Activated CD4-positive, alpha-beta T cell treated with anti-CD3 and anti-CD28 coated beads, Interleukin-2, amount 10 ng/mL, durations not matched to agents 7 days and 5 days (primary cell): ENCODE measurements at regions not wholly inside any gene's neighbourhood (a gene's known extent, or its start where the extent isn't known, plus 50 kb on each side); places are given as distances from the start of the nearest gene placed in this dataset.

Experiments
- CTCF ChIA-PET: fragments of 350-600 bp; sonication (Branson Sonifier 250); formaldehyde crosslinking; loops from one replicate; lab custom pipeline; 2021; ENCODE audit warnings: antibody characterized with exemption; lab: Charles Lee
- POLR2A ChIA-PET: fragments of 350-600 bp; sonication (Branson Sonifier 250); formaldehyde crosslinking; loops from one replicate; lab custom pipeline; 2021; ENCODE audit warnings: antibody characterized with exemption; lab: Charles Lee
- DNase-seq: peaks from one replicate; pipeline ENCODE4 v3.0.0-alpha.2; 2020
- H3K27ac Mint-ChIP-seq: one replicate; pipeline ENCODE4 v1.8.0; 2021; ENCODE audit warnings: mild to moderate bottlenecking, moderate library complexity, mixed read lengths
- H3K27me3 Mint-ChIP-seq: one replicate; pipeline ENCODE4 v1.8.0; 2021; ENCODE audit warnings: mixed read lengths
- H3K36me3 Mint-ChIP-seq: one replicate; pipeline ENCODE4 v1.8.0; 2021; ENCODE audit warnings: low read depth, mixed read lengths
- H3K4me1 Mint-ChIP-seq: one replicate; pipeline ENCODE4 v1.8.0; 2021; ENCODE audit warnings: mixed read lengths
- H3K4me3 Mint-ChIP-seq: one replicate; pipeline ENCODE4 v1.8.0; 2021; ENCODE audit warnings: mild to moderate bottlenecking, moderate library complexity, mixed read lengths
- H3K9me3 Mint-ChIP-seq: one replicate; pipeline ENCODE4 v1.8.0; 2021; ENCODE audit warnings: mixed read lengths

- Mint-ChIP-seq H3K27ac (no peak overlapping the region), H3K4me3 (no peak overlapping the region), H3K4me1 (no peaks in the 10 kb centered on the region), H3K9me3 (no peaks in the 10 kb centered on the region), H3K36me3 (no peaks in the 10 kb centered on the region), H3K27me3 (no peaks in the 10 kb centered on the region)
- ChIA-PET CTCF (no interaction called here), POLR2A (no interaction called here)
- DNase-seq = no peak
Observed at GRCh38 chr20:6235510-6235909, 112.7 kb upstream of the FERMT1 start.

- ChIA-PET CTCF (no interaction called here), POLR2A (no interaction called here)
- Mint-ChIP-seq H3K4me3 (no peak overlapping the region), H3K27me3 (no peaks in the 10 kb centered on the region), H3K27ac (no peak overlapping the region), H3K36me3 (no peaks in the 10 kb centered on the region), H3K4me1 (no peaks in the 10 kb centered on the region), H3K9me3 (no peaks in the 10 kb centered on the region)
- no peak for DNase-seq
Observed at GRCh38 chr20:6232436-6232835, 109.6 kb upstream of the FERMT1 start.

- no peak overlapping the region for H3K27ac Mint-ChIP-seq
- H3K4me3 Mint-ChIP-seq = no peak overlapping the region
- ChIA-PET CTCF (no interaction called here), POLR2A (no interaction called here)
- H3K27me3 Mint-ChIP-seq = no peaks in the 10 kb centered on the region
- no peaks in the 10 kb centered on the region for H3K4me1 Mint-ChIP-seq
- H3K36me3 Mint-ChIP-seq = no peaks in the 10 kb centered on the region
- no peak for DNase-seq
- no peaks in the 10 kb centered on the region for H3K9me3 Mint-ChIP-seq
Observed at GRCh38 chr20:6231556-6231955, 108.7 kb upstream of the FERMT1 start.

GRCh38 chr20:6228302-6228843 is 105.5 kb upstream of the FERMT1 start:
- POLR2A ChIA-PET = no interaction called here

DNA sequence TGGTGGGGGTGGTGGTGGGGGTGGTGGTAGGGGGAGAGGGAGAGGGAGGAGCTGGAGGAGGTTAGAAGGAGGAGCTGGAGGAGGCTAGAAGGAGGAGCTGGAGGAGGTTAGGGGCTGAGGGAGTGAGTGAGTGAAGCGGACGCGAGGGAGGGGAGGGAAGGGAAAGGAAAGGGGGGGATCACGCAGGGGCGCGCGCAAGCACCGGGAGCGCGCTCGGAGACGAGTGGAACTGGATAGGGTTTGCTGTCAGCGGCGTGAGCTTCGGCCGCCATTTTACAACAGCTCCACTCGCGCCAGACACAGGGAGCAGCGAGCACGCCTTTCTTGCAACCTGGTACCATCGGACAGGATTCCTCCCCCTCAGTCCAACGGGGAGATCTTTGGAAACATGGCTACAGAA is 90.5 kb upstream of the FERMT1 start:
- no peaks in the 10 kb centered on the region for H3K36me3 Mint-ChIP-seq
- H3K27me3 Mint-ChIP-seq = no peaks in the 10 kb centered on the region
- POLR2A ChIA-PET = no interaction called here
- no peak overlapping the region for H3K27ac Mint-ChIP-seq
- no peaks in the 10 kb centered on the region for H3K4me1 Mint-ChIP-seq
- no peaks in the 10 kb centered on the region for H3K9me3 Mint-ChIP-seq
- no peak overlapping the region for H3K4me3 Mint-ChIP-seq
- CTCF ChIA-PET = no interaction called here
- no peak for DNase-seq

More at GRCh38 chr20:6228302-6228843, 105.5 kb upstream of the FERMT1 start:
- Mint-ChIP-seq H3K27me3 (no peaks in the 10 kb centered on the region), H3K36me3 (no peaks in the 10 kb centered on the region), H3K27ac (no peak overlapping the region), H3K4me1 (no peaks in the 10 kb centered on the region), H3K4me3 (no peak overlapping the region), H3K9me3 (no peaks in the 10 kb centered on the region)
- CTCF ChIA-PET = no interaction called here
- no peak for DNase-seq

GRCh38 chr20:6212903-6213302 is 90.1 kb upstream of the FERMT1 start:
- H3K9me3 Mint-ChIP-seq = no peaks in the 10 kb centered on the region
- no peaks in the 10 kb centered on the region for H3K36me3 Mint-ChIP-seq
- no peak overlapping the region for H3K27ac Mint-ChIP-seq
- no peaks in the 10 kb centered on the region for H3K4me1 Mint-ChIP-seq
- ChIA-PET CTCF (no interaction called here), POLR2A (no interaction called here)
- no peak for DNase-seq
- no peak overlapping the region for H3K4me3 Mint-ChIP-seq
- no peaks in the 10 kb centered on the region for H3K27me3 Mint-ChIP-seq

DNA sequence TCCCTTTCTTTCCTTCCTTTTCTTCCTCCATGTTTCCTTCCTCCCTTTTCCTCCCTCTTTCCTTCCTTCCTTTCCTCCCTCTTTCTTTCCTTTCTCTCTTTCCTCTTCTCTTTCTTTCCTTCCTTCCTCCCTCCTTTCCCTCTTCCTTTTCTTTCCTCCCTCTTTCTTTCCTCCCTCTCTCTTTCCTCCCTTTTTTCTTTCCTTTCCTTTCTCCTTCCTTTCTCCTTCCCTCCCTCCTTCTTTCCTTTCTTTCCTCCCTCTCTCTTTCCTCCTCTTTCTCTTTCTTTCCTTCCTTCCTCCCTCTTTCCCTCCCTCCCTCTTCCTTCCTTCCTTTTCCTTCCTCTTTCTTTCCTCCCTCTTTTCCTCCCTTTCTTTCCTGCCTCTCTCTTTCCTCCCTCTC is 86.3 kb upstream of the FERMT1 start:
- Mint-ChIP-seq H3K4me1 (no peaks in the 10 kb centered on the region), H3K36me3 (no peaks in the 10 kb centered on the region), H3K4me3 (no peak overlapping the region), H3K27ac (no peak overlapping the region), H3K27me3 (peaks cover 2% of the 10 kb centered on the region), H3K9me3 (peaks cover 2% of the 10 kb centered on the region)
- no peak for DNase-seq
- POLR2A ChIA-PET = no interaction called here
- CTCF ChIA-PET = no interaction called here

GRCh38 chr20:6200092-6200491 is 77.3 kb upstream of the FERMT1 start:
- Mint-ChIP-seq H3K4me1 (no peaks in the 10 kb centered on the region), H3K4me3 (no peak overlapping the region), H3K9me3 (no peaks in the 10 kb centered on the region), H3K36me3 (no peaks in the 10 kb centered on the region), H3K27me3 (peaks cover 2% of the 10 kb centered on the region), H3K27ac (no peak overlapping the region)
- ChIA-PET POLR2A (no interaction called here), CTCF (no interaction called here)
- DNase-seq = no peak

- Mint-ChIP-seq H3K4me3 (no peak overlapping the region), H3K27ac (no peak overlapping the region), H3K36me3 (no peaks in the 10 kb centered on the region), H3K9me3 (peaks cover 2% of the 10 kb centered on the region), H3K27me3 (no peaks in the 10 kb centered on the region), H3K4me1 (no peaks in the 10 kb centered on the region)
- ChIA-PET CTCF (interaction anchor here (0.6 to 1.3 kb wide), 2 partner anchors 108 to 426 kb away, joined by 3 read pairs; no protein-coding TSS in a partner anchor), POLR2A (no interaction called here)
- DNase-seq = no peak
Observed at GRCh38 chr20:6185268-6185667, 62.4 kb upstream of the FERMT1 start.

- peaks cover 2% of the 10 kb centered on the region for H3K9me3 Mint-ChIP-seq
Observed at GRCh38 chr20:6184086-6184485, 61.3 kb upstream of the FERMT1 start.

DNA sequence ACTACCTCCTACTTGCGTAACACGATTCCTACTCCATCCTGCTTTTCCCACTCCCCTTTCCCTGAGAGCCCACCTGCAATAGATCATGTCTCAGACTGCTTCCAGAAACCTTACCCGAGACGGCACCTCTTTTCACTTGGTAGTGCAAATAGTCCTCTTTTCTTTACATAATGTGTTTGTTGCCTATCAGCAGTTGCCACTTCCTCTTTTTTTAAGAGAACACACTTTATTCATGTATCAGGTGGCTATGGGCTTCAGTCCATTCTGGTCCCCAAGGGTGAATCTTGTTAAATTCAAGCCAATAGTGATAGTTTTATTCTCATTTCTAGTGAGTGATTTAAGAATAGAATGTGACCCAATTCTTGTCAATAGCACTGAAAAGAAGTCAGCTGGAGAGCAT is 57.7 kb upstream of the FERMT1 start:
- POLR2A ChIA-PET = no interaction called here
- H3K9me3 Mint-ChIP-seq = no peaks in the 10 kb centered on the region
- CTCF ChIA-PET = no interaction called here
- no peaks in the 10 kb centered on the region for H3K36me3 Mint-ChIP-seq
- no peak overlapping the region for H3K4me3 Mint-ChIP-seq
- H3K27ac Mint-ChIP-seq = no peak overlapping the region
- no peaks in the 10 kb centered on the region for H3K4me1 Mint-ChIP-seq
- peaks cover 3% of the 10 kb centered on the region for H3K27me3 Mint-ChIP-seq
- no peak for DNase-seq

More at GRCh38 chr20:6184086-6184485, 61.3 kb upstream of the FERMT1 start:
- Mint-ChIP-seq H3K27ac (no peak overlapping the region), H3K4me1 (no peaks in the 10 kb centered on the region), H3K27me3 (no peaks in the 10 kb centered on the region), H3K4me3 (no peak overlapping the region), H3K36me3 (no peaks in the 10 kb centered on the region)
- DNase-seq = no peak
- POLR2A ChIA-PET = no interaction called here
- CTCF ChIA-PET = interaction anchor here (1.3 kb wide), 1 partner anchor 109 kb away, joined by 3 read pairs; no protein-coding TSS in a partner anchor

- CTCF ChIA-PET = no interaction called here
- Mint-ChIP-seq H3K36me3 (no peaks in the 10 kb centered on the region), H3K27ac (no peak overlapping the region), H3K4me3 (no peak overlapping the region), H3K4me1 (no peaks in the 10 kb centered on the region), H3K27me3 (peaks cover 3% of the 10 kb centered on the region), H3K9me3 (no peaks in the 10 kb centered on the region)
- DNase-seq = no peak
- POLR2A ChIA-PET = no interaction called here
Observed at GRCh38 chr20:6178537-6178936, 55.7 kb upstream of the FERMT1 start.

DNA sequence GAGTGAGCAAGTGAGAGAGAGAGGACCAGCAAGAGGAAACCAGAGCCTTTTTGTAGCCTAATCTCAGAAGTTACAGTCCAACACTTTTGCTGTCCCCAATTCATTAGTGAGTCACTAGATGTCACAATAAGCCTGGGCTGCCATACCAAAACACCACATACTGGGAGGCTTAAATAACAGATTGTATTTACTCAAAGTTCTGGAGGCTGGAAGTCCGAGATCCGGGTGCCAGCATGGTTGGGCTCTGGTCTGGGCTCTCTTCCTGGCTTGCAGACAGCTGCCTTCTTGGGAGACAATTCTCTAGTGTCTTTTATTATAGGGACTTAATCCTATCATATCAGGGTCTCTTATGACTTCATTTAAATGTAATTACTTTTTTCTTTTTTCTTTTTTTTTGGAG is 50.7 kb upstream of the FERMT1 start:
- no peaks in the 10 kb centered on the region for H3K36me3 Mint-ChIP-seq
- CTCF ChIA-PET = no interaction called here
- H3K4me3 Mint-ChIP-seq = no peak overlapping the region

More for the DNA sequence above, 50.7 kb upstream of the FERMT1 start:
- no peaks in the 10 kb centered on the region for H3K4me1 Mint-ChIP-seq
- no peak for DNase-seq
- no peak overlapping the region for H3K27ac Mint-ChIP-seq
- POLR2A ChIA-PET = no interaction called here
- H3K27me3 Mint-ChIP-seq = peaks cover 3% of the 10 kb centered on the region
- H3K9me3 Mint-ChIP-seq = no peaks in the 10 kb centered on the region
